Loucy (cell line): ENCODE measurements at regions not wholly inside any gene's neighbourhood (a gene's known extent, or its start where the extent isn't known, plus 50 kb on each side); places are given as distances from the start of the nearest gene placed in this dataset.

Source experiments
- H2AFZ ChIP-seq: fragments of 200-600 bp; sonication (generic); 2 replicates; pipeline ENCODE4 v1.6.0; 2016; ENCODE audit warnings: antibody characterized with exemption, mild to moderate bottlenecking, low read length, moderate library complexity
- H3F3A ChIP-seq: fragments of 200-600 bp; 2 replicates; pipeline ENCODE4 v1.6.0; 2016; ENCODE audit warnings: antibody characterized with exemption, low read depth, mild to moderate bottlenecking
- H3K27me3 ChIP-seq: fragments of 200-600 bp; sonication (generic); 2 replicates; pipeline ENCODE4 v1.6.1; 2014; ENCODE audit warnings: low read length, mild to moderate bottlenecking; ENCODE audit not compliant: insufficient read depth, poor library complexity, severe bottlenecking
- H3K36me3 ChIP-seq: fragments of 200-600 bp; sonication (generic); 2 replicates; pipeline ENCODE4 v1.6.1; 2016; ENCODE audit warnings: low read length; ENCODE audit not compliant: insufficient read depth
- H3K4me1 ChIP-seq: fragments of 200-600 bp; sonication (generic); 2 replicates; pipeline ENCODE4 v1.5.1; 2014; ENCODE audit warnings: low read length, mild to moderate bottlenecking; ENCODE audit not compliant: insufficient read depth, poor library complexity, severe bottlenecking
- H3K4me2 ChIP-seq: fragments of 200-600 bp; sonication (generic); 2 replicates; pipeline ENCODE4 v1.6.0; 2014; ENCODE audit warnings: antibody characterized with exemption, low read length, low read depth, mild to moderate bottlenecking; ENCODE audit not compliant: poor library complexity, severe bottlenecking
- H3K4me3 ChIP-seq: fragments of 200-600 bp; sonication (generic); 2 replicates; pipeline ENCODE4 v1.5.1; 2014; ENCODE audit warnings: low read length, mild to moderate bottlenecking, mixed read lengths; ENCODE audit not compliant: poor library complexity, severe bottlenecking
- H3K79me2 ChIP-seq: fragments of 200-600 bp; sonication (generic); 2 replicates; pipeline ENCODE4 v1.6.1; 2014; ENCODE audit warnings: low read length; ENCODE audit not compliant: insufficient read depth
- H3K9ac ChIP-seq: fragments of 200-600 bp; sonication (generic); 2 replicates; pipeline ENCODE4 v1.6.0; 2014; ENCODE audit warnings: mild to moderate bottlenecking, low read depth, low read length, moderate library complexity; ENCODE audit not compliant: poor library complexity, severe bottlenecking
- H3K9me2 ChIP-seq: fragments of 200-600 bp; sonication (generic); replicated peaks from 2 replicates; pipeline ENCODE4 v1.6.1; 2016; ENCODE audit warnings: low read depth, low read length, mixed read lengths
- H3K9me3 ChIP-seq: fragments of 200-600 bp; sonication (generic); 2 replicates; pipeline ENCODE4 v1.6.1; 2014; ENCODE audit warnings: mild to moderate bottlenecking, antibody characterized with exemption, low read length, low read depth; ENCODE audit not compliant: insufficient read depth
- H4K20me1 ChIP-seq: fragments of 200-600 bp; sonication (generic); 2 replicates; pipeline ENCODE4 v1.6.0; 2014; ENCODE audit warnings: antibody characterized with exemption, low read length, mild to moderate bottlenecking; ENCODE audit not compliant: insufficient read depth, poor library complexity, severe bottlenecking
- CTCF ChIP-seq: fragments of 200-600 bp; sonication (generic); conservative IDR thresholded peaks from 2 replicates; pipeline ENCODE4 v1.5.1; 2014; ENCODE audit warnings: mild to moderate bottlenecking, antibody characterized with exemption, low read length
- EZH2phosphoT487 ChIP-seq: fragments of 200-600 bp; IDR thresholded peaks from 2 replicates; pipeline ENCODE4 v1.6.1; 2018; ENCODE audit warnings: antibody characterized with exemption, mild to moderate bottlenecking, moderate library complexity, borderline replicate concordance

GRCh38 chr16:49168126-49168525, 113.5 kb downstream of the CBLN1 start:
- no peaks in the 10 kb centered on the region for H3K9me3 ChIP-seq
- no peaks in the 10 kb centered on the region for H3K36me3 ChIP-seq
- H3K4me1 ChIP-seq: no peaks in the 10 kb centered on the region
- H3K79me2 ChIP-seq: no peaks in the 10 kb centered on the region
- H3K4me2 ChIP-seq: no peak overlapping the region
- no peaks in the 10 kb centered on the region for H3K9me2 ChIP-seq
- TF ChIP-seq CTCF (no peak), EZH2phosphoT487 (no peak)
- no peak overlapping the region for H3K4me3 ChIP-seq
- no peak overlapping the region for H3K9ac ChIP-seq
- H2AFZ ChIP-seq: no peak overlapping the region
- H4K20me1 ChIP-seq: no peaks in the 10 kb centered on the region
- H3F3A ChIP-seq: no peaks in the 10 kb centered on the region
- H3K27me3 ChIP-seq: no peaks in the 10 kb centered on the region

- Histone ChIP-seq H3K4me2 (no peak overlapping the region), H3K9me2 (no peaks in the 10 kb centered on the region), H3K4me1 (no peaks in the 10 kb centered on the region), H3K9me3 (no peaks in the 10 kb centered on the region), H3K9ac (no peak overlapping the region), H3K36me3 (no peaks in the 10 kb centered on the region), H4K20me1 (no peaks in the 10 kb centered on the region), H2AFZ (no peak overlapping the region), H3K4me3 (no peak overlapping the region), H3F3A (no peaks in the 10 kb centered on the region), H3K27me3 (no peaks in the 10 kb centered on the region), H3K79me2 (no peaks in the 10 kb centered on the region)
- TF ChIP-seq EZH2phosphoT487 (no peak), CTCF (no peak)
Measured at GRCh38 chr16:49165025-49165424, 116.6 kb downstream of the CBLN1 start.

- Histone ChIP-seq H2AFZ (no peak overlapping the region), H3K9ac (no peak overlapping the region), H3K27me3 (no peaks in the 10 kb centered on the region), H3F3A (no peaks in the 10 kb centered on the region), H3K4me3 (no peak overlapping the region), H3K4me1 (no peaks in the 10 kb centered on the region), H4K20me1 (no peaks in the 10 kb centered on the region), H3K79me2 (no peaks in the 10 kb centered on the region), H3K4me2 (no peak overlapping the region), H3K9me3 (no peaks in the 10 kb centered on the region), H3K36me3 (no peaks in the 10 kb centered on the region), H3K9me2 (no peaks in the 10 kb centered on the region)
- no peak for TF ChIP-seq CTCF
- TF ChIP-seq EZH2phosphoT487: no peak
Measured at GRCh38 chr16:49161191-49161590, 120.4 kb downstream of the CBLN1 start.
